ENCODE measurements at regions not wholly inside any gene's neighbourhood (a gene's known extent, or its start where the extent isn't known, plus 50 kb on each side); places are given as distances from the start of the nearest gene placed in this dataset.

- TF ChIP-seq CTCF (IDR thresholded peaks at IDR 0.05; ENCODE audit: insufficient read depth, low read length) = no peak
- peak; percentile 63 for DNase-seq (ENCODE audit: low read depth)
- no peak overlapping the region for H3K4me3 ChIP-seq (ENCODE audit: low read depth, low read length)
Observed at GRCh38 chr2:19733951-19734425, 167.8 kb downstream of the TTC32 start.

GRCh38 chr2:19733390-19733789, 168.4 kb downstream of the TTC32 start:
- no peak overlapping the region for H3K4me3 ChIP-seq (ENCODE audit: low read depth, low read length)
- DNase-seq (ENCODE audit: low read depth) = no peak
- no peak for TF ChIP-seq CTCF (IDR thresholded peaks at IDR 0.05; ENCODE audit: insufficient read depth, low read length)

- no peak for DNase-seq (ENCODE audit: low read depth)
- TF ChIP-seq CTCF (IDR thresholded peaks at IDR 0.05; ENCODE audit: insufficient read depth, low read length) = no peak
- H3K4me3 ChIP-seq (ENCODE audit: low read depth, low read length) = no peak overlapping the region
Observed at GRCh38 chr2:19732255-19732654, 169.5 kb downstream of the TTC32 start.

- DNase-seq (ENCODE audit: low read depth) = no peak
- no peak for TF ChIP-seq CTCF (IDR thresholded peaks at IDR 0.05; ENCODE audit: insufficient read depth, low read length)
- no peak overlapping the region for H3K4me3 ChIP-seq (ENCODE audit: low read depth, low read length)
Observed at GRCh38 chr2:19731515-19731914, 170.3 kb downstream of the TTC32 start.

- no peak for DNase-seq (ENCODE audit: low read depth)
- TF ChIP-seq CTCF (IDR thresholded peaks at IDR 0.05; ENCODE audit: insufficient read depth, low read length) = no peak
- H3K4me3 ChIP-seq (ENCODE audit: low read depth, low read length) = no peak overlapping the region
Observed at GRCh38 chr2:19731037-19731436, 170.7 kb downstream of the TTC32 start.

GRCh38 chr2:19728125-19728524, 173.7 kb downstream of the TTC32 start:
- no peak for DNase-seq (ENCODE audit: low read depth)
- TF ChIP-seq CTCF (IDR thresholded peaks at IDR 0.05; ENCODE audit: insufficient read depth, low read length) = no peak
- H3K4me3 ChIP-seq (ENCODE audit: low read depth, low read length) = no peak overlapping the region

GRCh38 chr2:19725392-19725791, 176.4 kb downstream of the TTC32 start:
- DNase-seq (ENCODE audit: low read depth) = no peak
- TF ChIP-seq CTCF (IDR thresholded peaks at IDR 0.05; ENCODE audit: insufficient read depth, low read length) = no peak
- no peak overlapping the region for H3K4me3 ChIP-seq (ENCODE audit: low read depth, low read length)

All from fibroblast of the aortic adventitia (primary cell).